IMR-90 (cell line): ENCODE measurements at regions not wholly inside any gene's neighbourhood (a gene's known extent, or its start where the extent isn't known, plus 50 kb on each side); places are given as distances from the start of the nearest gene placed in this dataset.

Experiments used
- ATAC-seq: fragments of 200-7000 bp; cut with Tn5 transposase; 2 replicates; pipeline ENCODE4 v1.9.1; 2020; ENCODE audit warnings: low read depth, mild to moderate bottlenecking, moderate library complexity
- BruUV-seq: library from RNA; stranded (reverse); fragments of 400-500 nt; replicated peaks from 2 replicates; lab custom pipeline; 2021; lab: Mats Ljungman, UMichigan
- CTCF ChIA-PET: fragments of 300-600 bp; formaldehyde crosslinking; extraction: SDS; loops from one replicate; lab custom pipeline; 2021; ENCODE audit warnings: antibody characterized with exemption; lab: Yijun Ruan, JAX
- POLR2A ChIA-PET: fragments of 300-600 bp; sonication (Branson Sonifier 250); formaldehyde crosslinking; loops from one replicate; lab custom pipeline; 2022; ENCODE audit warnings: antibody characterized with exemption; ENCODE audit not compliant: unreplicated experiment; lab: Charles Lee
- DNase-seq: peaks from one replicate; pipeline ENCODE4 v3.0.0; 2013
- H2AFZ ChIP-seq: replicated peaks from 2 replicates; pipeline ENCODE3; 2013; ENCODE audit warnings: low read length, mild to moderate bottlenecking; ENCODE audit not compliant: poor library complexity
- H2AK5ac ChIP-seq: 2 replicates; pipeline ENCODE4 v1.6.1; 2013; ENCODE audit warnings: low read depth, low read length, inconsistent platforms
- H2AK9ac ChIP-seq: replicated peaks from 2 replicates; pipeline ENCODE3; 2013; ENCODE audit warnings: mild to moderate bottlenecking, low read depth, low read length, moderate library complexity; ENCODE audit not compliant: poor library complexity
- H2BK120ac ChIP-seq: 2 replicates; pipeline ENCODE4 v1.6.1; 2013; ENCODE audit warnings: low read depth, low read length, inconsistent platforms
- H2BK15ac ChIP-seq: 3 replicates; pipeline ENCODE4 v1.6.1; 2013; ENCODE audit warnings: low read depth, low read length, inconsistent platforms
- H2BK20ac ChIP-seq: 2 replicates; pipeline ENCODE4 v1.6.1; 2013; ENCODE audit warnings: low read depth, mild to moderate bottlenecking, inconsistent platforms, low read length, moderate library complexity
- H2BK5ac ChIP-seq: 2 replicates; pipeline ENCODE4 v1.6.1; 2013; ENCODE audit warnings: mild to moderate bottlenecking, low read depth, low read length, inconsistent platforms; ENCODE audit not compliant: poor library complexity, severe bottlenecking
- H3K14ac ChIP-seq: replicated peaks from 2 replicates; pipeline ENCODE4 v1.6.1; 2013; ENCODE audit warnings: low read depth, low read length, inconsistent platforms
- H3K18ac ChIP-seq: 2 replicates; pipeline ENCODE4 v1.6.1; 2013; ENCODE audit warnings: low read depth, low read length, control low read depth
- H3K23ac ChIP-seq: 2 replicates; pipeline ENCODE4 v1.6.1; 2013; ENCODE audit warnings: low read depth, low read length, inconsistent platforms
- H3K27ac ChIP-seq: 2 replicates; pipeline ENCODE4 v1.5.1; 2013; ENCODE audit warnings: mild to moderate bottlenecking, control low read depth, low read length; ENCODE audit not compliant: insufficient read depth
- H3K27me3 ChIP-seq: 2 replicates; pipeline ENCODE4 v1.6.1; 2013; ENCODE audit warnings: low read length; ENCODE audit not compliant: control insufficient read depth, insufficient read depth
- H3K36me3 ChIP-seq: 2 replicates; pipeline ENCODE4 v1.6.1; 2013; ENCODE audit warnings: low read length, mixed read lengths; ENCODE audit not compliant: control insufficient read depth, insufficient read depth
- H3K4ac ChIP-seq: 2 replicates; pipeline ENCODE4 v1.6.1; 2013; ENCODE audit warnings: low read depth, low read length, inconsistent platforms
- H3K4me1 ChIP-seq: 2 replicates; pipeline ENCODE4 v1.6.1; 2013; ENCODE audit warnings: low read length, mixed read lengths; ENCODE audit not compliant: control insufficient read depth, insufficient read depth
- H3K4me2 ChIP-seq: 2 replicates; pipeline ENCODE4 v1.6.1; 2013; ENCODE audit warnings: low read depth, mild to moderate bottlenecking, control low read depth, low read length, moderate library complexity
- H3K4me3 ChIP-seq: 2 replicates; pipeline ENCODE4 v1.5.1; 2013; ENCODE audit warnings: low read depth, mild to moderate bottlenecking, control low read depth, low read length, moderate library complexity; ENCODE audit not compliant: insufficient read depth
- H3K56ac ChIP-seq: 2 replicates; pipeline ENCODE4 v1.6.1; 2013; ENCODE audit warnings: low read length, inconsistent platforms; ENCODE audit not compliant: insufficient read depth; ENCODE audit errors: extremely low read depth
- H3K79me1 ChIP-seq, 2 experiments: 2 replicates each; pipeline ENCODE4 v1.6.1; 2013; ENCODE audit warnings: low read length in 2 of 2, inconsistent platforms in 1 of 2, low read depth in 1 of 2
- H3K9ac ChIP-seq: 2 replicates; pipeline ENCODE4 v1.6.1; 2013; ENCODE audit warnings: low read depth, low read length, control low read depth
- H3K9me1 ChIP-seq: 2 replicates; pipeline ENCODE4 v1.6.1; 2013; ENCODE audit warnings: low read length, inconsistent platforms; ENCODE audit not compliant: insufficient read depth
- H3K9me3 ChIP-seq: 2 replicates; pipeline ENCODE4 v1.6.1; 2013; ENCODE audit warnings: low read length; ENCODE audit not compliant: control insufficient read depth, insufficient read depth
- H4K20me1 ChIP-seq: 2 replicates; pipeline ENCODE4 v1.6.1; 2013; ENCODE audit warnings: low read length, inconsistent platforms; ENCODE audit not compliant: insufficient read depth
- H4K5ac ChIP-seq: 2 replicates; pipeline ENCODE4 v1.6.1; 2013; ENCODE audit warnings: mild to moderate bottlenecking, low read depth, low read length, control low read depth
- H4K8ac ChIP-seq, 2 experiments: 2 replicates each; pipeline ENCODE4 v1.6.1; 2013; ENCODE audit warnings: low read depth in 2 of 2, low read length in 2 of 2, control low read depth in 1 of 2, inconsistent platforms in 1 of 2
- H4K91ac ChIP-seq: 2 replicates; pipeline ENCODE4 v1.6.1; 2013; ENCODE audit warnings: low read depth, low read length, inconsistent platforms; ENCODE audit not compliant: insufficient read depth
- BHLHE40 ChIP-seq: fragments of 150-350 bp; IDR thresholded peaks from 2 replicates; pipeline ENCODE4 v1.6.1; 2016; ENCODE audit warnings: mild to moderate bottlenecking, low read depth, low read length
- CEBPB ChIP-seq: IDR thresholded peaks from 2 replicates; pipeline ENCODE4 v1.6.1; 2012; ENCODE audit warnings: low read depth, low read length, improper control_type of control experiment
- CTCF ChIP-seq: conservative IDR thresholded peaks from 2 replicates; pipeline ENCODE4 v1.5.1; 2012; ENCODE audit warnings: mild to moderate bottlenecking, low read depth, low read length, improper control_type of control experiment
- ELK1 ChIP-seq: fragments of 150-350 bp; IDR thresholded peaks from 2 replicates; pipeline ENCODE4 v1.6.1; 2016; ENCODE audit warnings: low read depth, mild to moderate bottlenecking, low read length, moderate library complexity, borderline replicate concordance
- MAFK ChIP-seq: IDR thresholded peaks from 2 replicates; pipeline ENCODE4 v1.6.1; 2012; ENCODE audit warnings: low read depth, low read length, improper control_type of control experiment
- RAD21 ChIP-seq: IDR thresholded peaks from 2 replicates; pipeline ENCODE4 v1.6.1; 2012; ENCODE audit warnings: low read length, improper control_type of control experiment
- RFX5 ChIP-seq: IDR thresholded peaks from 2 replicates; pipeline ENCODE4 v1.8.0; 2012; ENCODE audit warnings: low read depth, mild to moderate bottlenecking, low read length, moderate library complexity
- SMC3 ChIP-seq: fragments of 150-350 bp; IDR thresholded peaks from 2 replicates; pipeline ENCODE4 v1.6.1; 2016; ENCODE audit warnings: low read depth, mild to moderate bottlenecking, antibody characterized with exemption, low read length, moderate library complexity
- WGBS, 2 experiments: methylation state at CpG; one replicate each; pipeline versions ENCODE4 v1.1.5 to v1.1.7; 2013; ENCODE audit warnings: missing lambda C conversion rate in 2 of 2; ENCODE audit not compliant: insufficient read length in 1 of 2; ENCODE audit errors: extremely low coverage in 2 of 2; 5-methylcytosine and 5-hydroxymethylcytosine counted together
- dilution Hi-C: fragments of 300-500 bp; cut with HindIII; formaldehyde crosslinking; loops from one replicate; pipeline ENCODE4 v1.14.3; 2018; ENCODE audit warnings: low sequenced_read_pairs; ENCODE audit not compliant: unreplicated experiment
- in situ Hi-C: fragments of 300-500 bp; cut with MboI; formaldehyde crosslinking; loops from 3 replicates; pipeline ENCODE4 v1.14.3; 2019; ENCODE audit warnings: low sequenced_read_pairs, inconsistent platforms, mixed read lengths
- intact Hi-C: fragments of 100-400 bp; cut with micrococcal nuclease; formaldehyde crosslinking; loops from 2 replicates; pipeline ENCODE4 v1.10.0; 2022

GRCh38 chrX:128623361-128623760, 571.2 kb upstream of the ACTRT1 start:
- H3K27ac ChIP-seq = no peak overlapping the region
- H3K36me3 ChIP-seq = no peaks in the 10 kb centered on the region
- no peak overlapping the region for H2BK120ac ChIP-seq
- no peak overlapping the region for H2BK20ac ChIP-seq
- H4K5ac ChIP-seq = no peak overlapping the region
- H3K56ac ChIP-seq = no peak overlapping the region
- in situ Hi-C loops = no loop called here
- TF ChIP-seq CEBPB (no peak), MAFK (no peak), ELK1 (no peak), RFX5 (no peak), RAD21 (no peak), BHLHE40 (no peak), SMC3 (no peak), CTCF (no peak)
- no peak overlapping the region for H2BK5ac ChIP-seq
- no peaks in the 10 kb centered on the region for H3K4me1 ChIP-seq
- H3K9ac ChIP-seq = no peak overlapping the region
- H3K27me3 ChIP-seq = no peaks in the 10 kb centered on the region
- ATAC-seq (no peak), DNase-seq (no peak)
- no peak overlapping the region for H3K18ac ChIP-seq
- no peak overlapping the region for H4K91ac ChIP-seq
- no CpG with 5 or more reads among the region's 1 CpG for WGBS, 2 experiments
- no peak overlapping the region for H3K4ac ChIP-seq
- no peak overlapping the region for H2AK9ac ChIP-seq
- no peaks in the 10 kb centered on the region for H3K79me1 ChIP-seq
- H3K9me1 ChIP-seq = no peaks in the 10 kb centered on the region
- H2BK15ac ChIP-seq = no peak overlapping the region
- H3K4me2 ChIP-seq = no peak overlapping the region
- H3K4me3 ChIP-seq = no peak overlapping the region
- intact Hi-C loops = no loop called here
- dilution Hi-C loops = no loop called here
- H4K8ac ChIP-seq = no peak overlapping the region
- CTCF ChIA-PET = no interaction called here
- H3K14ac ChIP-seq = no peak overlapping the region
- H3K9me3 ChIP-seq = no peaks in the 10 kb centered on the region; the same call in 1 of the 2 replicates
- no peak overlapping the region for H2AFZ ChIP-seq
- no TSS peak for BruUV-seq
- H2AK5ac ChIP-seq = no peak overlapping the region
- POLR2A ChIA-PET = no interaction called here
- no peaks in the 10 kb centered on the region for H4K20me1 ChIP-seq
- H3K23ac ChIP-seq = no peak overlapping the region
